ENCODE measurements at regions not wholly inside any gene's neighbourhood (a gene's known extent, or its start where the extent isn't known, plus 50 kb on each side); places are given as distances from the start of the nearest gene placed in this dataset.

DNA sequence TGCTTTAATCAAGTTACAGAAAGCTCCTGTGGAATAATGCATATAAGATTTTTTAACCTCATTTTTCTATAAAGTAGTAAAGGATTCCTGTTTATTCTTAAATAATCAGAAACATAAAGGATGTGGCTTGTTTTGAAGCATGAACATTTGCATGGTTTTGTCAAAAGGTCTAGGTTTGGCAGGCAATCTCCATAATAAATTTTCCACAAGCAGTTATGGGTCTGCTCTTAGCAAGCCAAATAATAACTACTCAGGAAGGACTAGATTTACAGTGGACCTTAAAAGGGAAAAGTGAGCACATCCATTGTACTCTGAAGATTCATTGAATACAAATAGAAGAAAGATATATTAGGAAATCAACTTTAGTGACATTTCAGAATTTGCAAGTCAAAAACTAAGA lies 407.3 kb upstream of the CBLB start:
- no peak overlapping the region for H3K4me2 ChIP-seq (ENCODE audit: insufficient read depth, low read length, poor library complexity, severe bottlenecking)
- H2BK5ac ChIP-seq (ENCODE audit: low read length) = no peak overlapping the region
- no peak overlapping the region for H4K8ac ChIP-seq (ENCODE audit: low read depth, low read length)
- H2BK12ac ChIP-seq (ENCODE audit: low read length) = no peak overlapping the region
- H3K9me3 ChIP-seq (replicated peaks in 1 of 2; ENCODE audit: control insufficient read depth in 2 of 2, insufficient read depth in 1 of 2, low read depth in 1 of 2, low read length in 2 of 2) = no peaks in the 10 kb centered on the region
- no peak overlapping the region for H3K4ac ChIP-seq (ENCODE audit: low read length)
- no peaks in the 10 kb centered on the region for H3K79me1 ChIP-seq (ENCODE audit: low read depth, low read length)
- H4K91ac ChIP-seq (ENCODE audit: low read depth, low read length, poor library complexity) = no peak overlapping the region
- no peak overlapping the region for H2AFZ ChIP-seq (ENCODE audit: low read length)
- no peaks in the 10 kb centered on the region for H3K27me3 ChIP-seq (ENCODE audit: control insufficient read depth in 3 of 3, insufficient read depth in 3 of 3, low read depth in 1 of 3, low read length in 3 of 3)
- no peak overlapping the region for H3K27ac ChIP-seq (replicated peaks; ENCODE audit: low read length)
- no peaks in the 10 kb centered on the region for H3K36me3 ChIP-seq (replicated peaks in 1 of 2; ENCODE audit: control insufficient read depth in 2 of 2, insufficient read depth in 2 of 2, low read length in 2 of 2)
- H3K18ac ChIP-seq (ENCODE audit: low read length) = no peak overlapping the region
- no peak overlapping the region for H2BK15ac ChIP-seq (ENCODE audit: low read length)
- H3K23ac ChIP-seq (ENCODE audit: low read depth, low read length, poor library complexity) = no peak overlapping the region
- no peak overlapping the region for H3K4me3 ChIP-seq (ENCODE audit: low read length in 2 of 2)
- H3K4me1 ChIP-seq (ENCODE audit: control insufficient read depth in 2 of 2, insufficient read depth in 1 of 2, low read depth in 1 of 2, low read length in 2 of 2) = no peaks in the 10 kb centered on the region
- H3K14ac ChIP-seq (ENCODE audit: low read length) = no peak overlapping the region
- H2BK120ac ChIP-seq (ENCODE audit: low read depth, low read length) = no peak overlapping the region
- no peak for DNase-seq (ENCODE audit: low spot score)
- no peak overlapping the region for H3K9ac ChIP-seq (ENCODE audit: low read depth, low read length, poor library complexity)
- no peak overlapping the region for H2AK5ac ChIP-seq (ENCODE audit: low read depth, low read length)

DNA sequence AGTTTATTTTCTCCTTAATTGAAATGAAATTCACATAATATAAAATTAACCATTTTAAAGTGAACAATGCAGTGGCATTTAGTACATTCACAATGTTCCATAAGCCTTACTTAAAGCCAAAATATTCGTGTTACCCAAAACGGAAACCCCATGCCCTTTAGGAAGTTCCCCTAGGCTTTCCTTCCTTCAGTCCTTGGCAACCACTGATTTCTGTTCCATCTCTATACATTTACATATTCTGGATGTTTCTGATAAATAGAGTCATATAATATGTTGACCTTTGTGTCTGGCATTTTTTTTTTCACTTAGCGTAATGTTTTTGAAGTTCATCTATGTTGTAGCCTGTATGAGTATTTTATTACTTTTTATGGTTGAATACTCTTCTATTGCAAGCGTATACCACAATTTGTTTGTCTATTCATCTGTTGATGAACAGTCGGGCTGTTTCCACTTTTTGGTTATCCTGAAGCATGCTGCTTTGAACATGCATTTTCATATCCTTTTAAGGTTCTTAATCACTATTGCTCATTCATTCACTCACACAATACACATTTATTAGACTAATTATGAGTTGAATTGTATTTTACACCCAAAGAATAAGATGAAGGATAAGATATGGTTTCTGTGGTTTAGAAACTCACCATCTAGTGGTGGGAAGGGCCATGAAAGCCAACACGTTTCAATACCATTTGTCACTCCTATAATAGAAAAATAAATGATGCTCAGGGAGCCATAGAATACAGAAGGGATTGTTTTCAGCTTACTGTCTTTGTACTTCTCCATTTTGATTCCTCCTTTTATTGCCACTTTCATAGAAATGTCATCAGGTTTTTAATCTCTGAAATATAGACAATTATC lies 408.2 kb upstream of the CBLB start:
- Histone ChIP-seq H2AFZ (ENCODE audit: low read length) (no peak overlapping the region), H3K14ac (ENCODE audit: low read length) (no peak overlapping the region), H4K8ac (ENCODE audit: low read depth, low read length) (no peak overlapping the region), H3K36me3 (replicated peaks in 1 of 2; ENCODE audit: control insufficient read depth in 2 of 2, insufficient read depth in 2 of 2, low read length in 2 of 2) (no peaks in the 10 kb centered on the region), H2BK12ac (ENCODE audit: low read length) (no peak overlapping the region), H3K9me3 (replicated peaks in 1 of 2; ENCODE audit: control insufficient read depth in 2 of 2, insufficient read depth in 1 of 2, low read depth in 1 of 2, low read length in 2 of 2) (no peaks in the 10 kb centered on the region), H3K4ac (ENCODE audit: low read length) (no peak overlapping the region), H2BK15ac (ENCODE audit: low read length) (no peak overlapping the region), H3K4me3 (ENCODE audit: low read length in 2 of 2) (no peak overlapping the region), H3K27me3 (ENCODE audit: control insufficient read depth in 3 of 3, insufficient read depth in 3 of 3, low read depth in 1 of 3, low read length in 3 of 3) (no peaks in the 10 kb centered on the region), H4K91ac (ENCODE audit: low read depth, low read length, poor library complexity) (no peak overlapping the region), H3K79me1 (ENCODE audit: low read depth, low read length) (no peaks in the 10 kb centered on the region), H3K23ac (ENCODE audit: low read depth, low read length, poor library complexity) (no peak overlapping the region), H3K4me2 (ENCODE audit: insufficient read depth, low read length, poor library complexity, severe bottlenecking) (no peak overlapping the region), H3K27ac (replicated peaks; ENCODE audit: low read length) (no peak overlapping the region), H2BK120ac (ENCODE audit: low read depth, low read length) (no peak overlapping the region), H3K18ac (ENCODE audit: low read length) (no peak overlapping the region), H2AK5ac (ENCODE audit: low read depth, low read length) (no peak overlapping the region), H3K9ac (ENCODE audit: low read depth, low read length, poor library complexity) (no peak overlapping the region), H3K4me1 (ENCODE audit: control insufficient read depth in 2 of 2, insufficient read depth in 1 of 2, low read depth in 1 of 2, low read length in 2 of 2) (no peaks in the 10 kb centered on the region), H2BK5ac (ENCODE audit: low read length) (no peak overlapping the region)
- WGBS, 2 donors (ENCODE audit: extremely low coverage in 2 of 2, insufficient read length in 2 of 2, insufficient replicate concordance in 1 of 2) = no CpG with 5 or more reads among the region's 6 CpGs
- DNase-seq (ENCODE audit: low spot score) = no peak

DNA sequence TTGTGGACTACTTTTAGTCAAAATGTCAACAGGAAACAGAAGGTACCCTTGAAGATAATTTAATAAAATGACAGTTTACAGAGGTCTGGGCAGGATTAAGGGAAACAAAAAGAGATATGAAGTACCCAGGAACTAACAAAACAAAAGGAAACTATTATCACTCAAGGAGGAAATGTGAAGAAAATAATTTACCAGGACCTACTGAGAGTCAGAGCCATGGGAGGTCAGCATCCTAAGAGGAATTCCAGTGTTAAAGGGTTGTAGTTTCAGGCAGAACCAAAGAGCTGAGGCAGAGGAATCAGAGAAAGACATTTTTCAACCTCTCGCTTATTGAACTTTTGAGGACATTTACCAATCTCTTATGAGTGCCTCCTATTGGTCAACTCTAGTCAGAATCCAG lies 408.9 kb upstream of the CBLB start:
- no peaks in the 10 kb centered on the region for H3K9me3 ChIP-seq (replicated peaks in 1 of 2; ENCODE audit: control insufficient read depth in 2 of 2, insufficient read depth in 1 of 2, low read depth in 1 of 2, low read length in 2 of 2)
- WGBS, 2 donors (ENCODE audit: extremely low coverage in 2 of 2, insufficient read length in 2 of 2, insufficient replicate concordance in 1 of 2) = no CpG with 5 or more reads among the region's 1 CpG

DNA sequence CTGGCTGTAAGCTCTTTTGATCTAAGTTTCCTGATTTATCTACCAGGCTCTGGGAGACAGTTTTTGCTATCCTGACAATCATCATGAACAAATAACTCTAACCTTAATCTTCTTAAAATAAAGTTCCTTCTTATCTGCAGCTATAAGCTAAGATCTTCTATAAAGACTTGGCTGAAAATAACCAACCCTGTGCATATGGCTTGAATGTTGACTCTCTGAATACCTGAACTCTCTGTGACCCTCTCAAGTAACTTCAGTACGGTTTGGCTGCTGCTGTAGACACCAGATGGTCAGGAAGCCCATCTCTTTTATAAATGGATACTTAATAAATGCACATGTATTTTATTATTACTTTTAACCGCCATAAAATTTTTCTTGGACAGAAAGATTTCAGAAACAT lies 412.4 kb upstream of the CBLB start:
- Histone ChIP-seq H3K23ac (ENCODE audit: low read depth, low read length, poor library complexity) (no peak overlapping the region), H2BK5ac (ENCODE audit: low read length) (no peak overlapping the region), H2AK5ac (ENCODE audit: low read depth, low read length) (no peak overlapping the region), H2BK15ac (ENCODE audit: low read length) (no peak overlapping the region), H3K18ac (ENCODE audit: low read length) (no peak overlapping the region), H3K27me3 (ENCODE audit: control insufficient read depth in 3 of 3, insufficient read depth in 3 of 3, low read depth in 1 of 3, low read length in 3 of 3) (no peaks in the 10 kb centered on the region), H2BK12ac (ENCODE audit: low read length) (no peak overlapping the region), H3K9me3 (replicated peaks in 1 of 2; ENCODE audit: control insufficient read depth in 2 of 2, insufficient read depth in 1 of 2, low read depth in 1 of 2, low read length in 2 of 2) (no peaks in the 10 kb centered on the region), H3K14ac (ENCODE audit: low read length) (no peak overlapping the region), H3K27ac (replicated peaks; ENCODE audit: low read length) (no peak overlapping the region), H3K9ac (ENCODE audit: low read depth, low read length, poor library complexity) (no peak overlapping the region), H3K36me3 (replicated peaks in 1 of 2; ENCODE audit: control insufficient read depth in 2 of 2, insufficient read depth in 2 of 2, low read length in 2 of 2) (no peaks in the 10 kb centered on the region), H3K4me3 (ENCODE audit: low read length in 2 of 2) (no peak overlapping the region), H3K79me1 (ENCODE audit: low read depth, low read length) (no peaks in the 10 kb centered on the region), H3K4ac (ENCODE audit: low read length) (no peak overlapping the region), H2BK120ac (ENCODE audit: low read depth, low read length) (no peak overlapping the region), H2AFZ (ENCODE audit: low read length) (no peak overlapping the region), H3K4me1 (ENCODE audit: control insufficient read depth in 2 of 2, insufficient read depth in 1 of 2, low read depth in 1 of 2, low read length in 2 of 2) (no peaks in the 10 kb centered on the region), H4K8ac (ENCODE audit: low read depth, low read length) (no peak overlapping the region), H4K91ac (ENCODE audit: low read depth, low read length, poor library complexity) (no peak overlapping the region), H3K4me2 (ENCODE audit: insufficient read depth, low read length, poor library complexity, severe bottlenecking) (no peak overlapping the region)
- WGBS, 2 donors (ENCODE audit: extremely low coverage in 2 of 2, insufficient read length in 2 of 2, insufficient replicate concordance in 1 of 2) = no CpG with 5 or more reads among the region's 2 CpGs
- no peak for DNase-seq (ENCODE audit: low spot score)

More for the DNA sequence above, 408.9 kb upstream of the CBLB start:
- Histone ChIP-seq H3K14ac (ENCODE audit: low read length) (no peak overlapping the region), H3K4me1 (ENCODE audit: control insufficient read depth in 2 of 2, insufficient read depth in 1 of 2, low read depth in 1 of 2, low read length in 2 of 2) (no peaks in the 10 kb centered on the region), H3K79me1 (ENCODE audit: low read depth, low read length) (no peaks in the 10 kb centered on the region), H3K4me2 (ENCODE audit: insufficient read depth, low read length, poor library complexity, severe bottlenecking) (no peak overlapping the region), H2BK120ac (ENCODE audit: low read depth, low read length) (no peak overlapping the region), H3K4ac (ENCODE audit: low read length) (no peak overlapping the region), H2BK12ac (ENCODE audit: low read length) (no peak overlapping the region), H3K9ac (ENCODE audit: low read depth, low read length, poor library complexity) (no peak overlapping the region), H3K23ac (ENCODE audit: low read depth, low read length, poor library complexity) (no peak overlapping the region), H3K36me3 (replicated peaks in 1 of 2; ENCODE audit: control insufficient read depth in 2 of 2, insufficient read depth in 2 of 2, low read length in 2 of 2) (no peaks in the 10 kb centered on the region), H2BK5ac (ENCODE audit: low read length) (no peak overlapping the region), H2BK15ac (ENCODE audit: low read length) (no peak overlapping the region), H3K27ac (replicated peaks; ENCODE audit: low read length) (no peak overlapping the region), H3K18ac (ENCODE audit: low read length) (no peak overlapping the region), H2AFZ (ENCODE audit: low read length) (no peak overlapping the region), H4K91ac (ENCODE audit: low read depth, low read length, poor library complexity) (no peak overlapping the region), H2AK5ac (ENCODE audit: low read depth, low read length) (no peak overlapping the region), H3K4me3 (ENCODE audit: low read length in 2 of 2) (no peak overlapping the region), H4K8ac (ENCODE audit: low read depth, low read length) (no peak overlapping the region), H3K27me3 (ENCODE audit: control insufficient read depth in 3 of 3, insufficient read depth in 3 of 3, low read depth in 1 of 3, low read length in 3 of 3) (no peaks in the 10 kb centered on the region)
- DNase-seq (ENCODE audit: low spot score) = no peak

Data from neuronal stem cell (in vitro differentiated cells).